IMR-90 (cell line): ENCODE measurements at regions not wholly inside any gene's neighbourhood (a gene's known extent, or its start where the extent isn't known, plus 50 kb on each side); places are given as distances from the start of the nearest gene placed in this dataset.

ENCODE experiments used
- BHLHE40 ChIP-seq: fragments of 150-350 bp; IDR thresholded peaks from 2 replicates; pipeline ENCODE4 v1.6.1; 2016; ENCODE audit warnings: mild to moderate bottlenecking, low read depth, low read length
- CEBPB ChIP-seq: IDR thresholded peaks from 2 replicates; pipeline ENCODE4 v1.6.1; 2012; ENCODE audit warnings: low read depth, low read length, improper control_type of control experiment
- CHD1 ChIP-seq: IDR thresholded peaks from 2 replicates; pipeline ENCODE4 v1.6.1; 2012; ENCODE audit warnings: low read depth, low read length, improper control_type of control experiment
- MAFK ChIP-seq: IDR thresholded peaks from 2 replicates; pipeline ENCODE4 v1.6.1; 2012; ENCODE audit warnings: low read depth, low read length, improper control_type of control experiment
- MXI1 ChIP-seq: IDR thresholded peaks from 2 replicates; pipeline ENCODE4 v1.6.1; 2012; ENCODE audit warnings: low read depth, mild to moderate bottlenecking, low read length, moderate library complexity, borderline replicate concordance
- NFE2L2 ChIP-seq: fragments of 150-350 bp; IDR thresholded peaks from 2 replicates; pipeline ENCODE4 v1.6.1; 2016; ENCODE audit warnings: low read depth, mild to moderate bottlenecking, low read length
- POLR2A ChIP-seq: IDR thresholded peaks from 2 replicates; pipeline ENCODE4 v1.6.1; 2012; ENCODE audit warnings: mild to moderate bottlenecking, low read depth, low read length
- RAD21 ChIP-seq: IDR thresholded peaks from 2 replicates; pipeline ENCODE4 v1.6.1; 2012; ENCODE audit warnings: low read length, improper control_type of control experiment
- RCOR1 ChIP-seq: IDR thresholded peaks from 2 replicates; pipeline ENCODE4 v1.6.1; 2012; ENCODE audit warnings: mild to moderate bottlenecking, low read length, improper control_type of control experiment; ENCODE audit not compliant: insufficient replicate concordance
- SMC3 ChIP-seq: fragments of 150-350 bp; IDR thresholded peaks from 2 replicates; pipeline ENCODE4 v1.6.1; 2016; ENCODE audit warnings: low read depth, mild to moderate bottlenecking, antibody characterized with exemption, low read length, moderate library complexity
- TF ChIP-seq, protein P1 (sequence below): conservative IDR thresholded peaks from 2 replicates; pipeline ENCODE4 v1.5.1; 2012; ENCODE audit warnings: mild to moderate bottlenecking, low read depth, low read length, improper control_type of control experiment
- TF ChIP-seq, protein P2 (sequence below): fragments of 150-350 bp; IDR thresholded peaks from 2 replicates; pipeline ENCODE4 v1.6.1; 2016; ENCODE audit warnings: low read depth, mild to moderate bottlenecking, low read length, moderate library complexity, borderline replicate concordance
- TF ChIP-seq, protein P3 (sequence below): fragments of 150-350 bp; IDR thresholded peaks from 2 replicates; pipeline ENCODE4 v1.6.1; 2017; ENCODE audit warnings: mild to moderate bottlenecking, antibody characterized with exemption, low read length, low read depth

DNA sequence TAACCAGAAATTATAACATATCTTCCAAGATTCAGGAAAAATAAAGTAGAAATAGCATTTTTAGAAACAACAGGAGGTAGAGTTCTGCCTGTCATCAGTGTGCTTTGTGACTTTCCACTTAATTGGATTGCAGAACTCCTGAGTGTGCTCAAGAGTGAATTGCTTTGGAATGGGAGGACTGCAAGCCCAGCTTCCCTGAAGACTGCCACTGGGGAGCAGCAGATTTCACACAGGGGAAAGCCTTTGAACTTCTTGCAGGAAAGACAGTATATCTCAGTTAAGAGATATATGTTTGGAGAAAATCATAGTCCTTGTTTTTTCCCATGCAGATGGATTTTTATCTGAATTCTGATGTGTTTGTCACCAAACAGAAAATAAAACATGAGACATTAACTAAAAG, 124.5 kb downstream of the TMEM168 start:
- TF ChIP-seq POLR2A, result no peak
- TF ChIP-seq, protein P1, sequence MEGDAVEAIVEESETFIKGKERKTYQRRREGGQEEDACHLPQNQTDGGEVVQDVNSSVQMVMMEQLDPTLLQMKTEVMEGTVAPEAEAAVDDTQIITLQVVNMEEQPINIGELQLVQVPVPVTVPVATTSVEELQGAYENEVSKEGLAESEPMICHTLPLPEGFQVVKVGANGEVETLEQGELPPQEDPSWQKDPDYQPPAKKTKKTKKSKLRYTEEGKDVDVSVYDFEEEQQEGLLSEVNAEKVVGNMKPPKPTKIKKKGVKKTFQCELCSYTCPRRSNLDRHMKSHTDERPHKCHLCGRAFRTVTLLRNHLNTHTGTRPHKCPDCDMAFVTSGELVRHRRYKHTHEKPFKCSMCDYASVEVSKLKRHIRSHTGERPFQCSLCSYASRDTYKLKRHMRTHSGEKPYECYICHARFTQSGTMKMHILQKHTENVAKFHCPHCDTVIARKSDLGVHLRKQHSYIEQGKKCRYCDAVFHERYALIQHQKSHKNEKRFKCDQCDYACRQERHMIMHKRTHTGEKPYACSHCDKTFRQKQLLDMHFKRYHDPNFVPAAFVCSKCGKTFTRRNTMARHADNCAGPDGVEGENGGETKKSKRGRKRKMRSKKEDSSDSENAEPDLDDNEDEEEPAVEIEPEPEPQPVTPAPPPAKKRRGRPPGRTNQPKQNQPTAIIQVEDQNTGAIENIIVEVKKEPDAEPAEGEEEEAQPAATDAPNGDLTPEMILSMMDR, result no peak
- TF ChIP-seq SMC3, result no peak
- TF ChIP-seq RCOR1, result no peak
- TF ChIP-seq, protein P2, sequence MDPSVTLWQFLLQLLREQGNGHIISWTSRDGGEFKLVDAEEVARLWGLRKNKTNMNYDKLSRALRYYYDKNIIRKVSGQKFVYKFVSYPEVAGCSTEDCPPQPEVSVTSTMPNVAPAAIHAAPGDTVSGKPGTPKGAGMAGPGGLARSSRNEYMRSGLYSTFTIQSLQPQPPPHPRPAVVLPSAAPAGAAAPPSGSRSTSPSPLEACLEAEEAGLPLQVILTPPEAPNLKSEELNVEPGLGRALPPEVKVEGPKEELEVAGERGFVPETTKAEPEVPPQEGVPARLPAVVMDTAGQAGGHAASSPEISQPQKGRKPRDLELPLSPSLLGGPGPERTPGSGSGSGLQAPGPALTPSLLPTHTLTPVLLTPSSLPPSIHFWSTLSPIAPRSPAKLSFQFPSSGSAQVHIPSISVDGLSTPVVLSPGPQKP, result no peak
- TF ChIP-seq MXI1, result no peak
- no peak for TF ChIP-seq NFE2L2
- no peak for TF ChIP-seq BHLHE40
- TF ChIP-seq CEBPB, result no peak
- no peak for TF ChIP-seq RAD21
- TF ChIP-seq, protein P3, sequence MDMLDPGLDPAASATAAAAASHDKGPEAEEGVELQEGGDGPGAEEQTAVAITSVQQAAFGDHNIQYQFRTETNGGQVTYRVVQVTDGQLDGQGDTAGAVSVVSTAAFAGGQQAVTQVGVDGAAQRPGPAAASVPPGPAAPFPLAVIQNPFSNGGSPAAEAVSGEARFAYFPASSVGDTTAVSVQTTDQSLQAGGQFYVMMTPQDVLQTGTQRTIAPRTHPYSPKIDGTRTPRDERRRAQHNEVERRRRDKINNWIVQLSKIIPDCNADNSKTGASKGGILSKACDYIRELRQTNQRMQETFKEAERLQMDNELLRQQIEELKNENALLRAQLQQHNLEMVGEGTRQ, result no peak
- TF ChIP-seq CHD1, result no peak
- no peak for TF ChIP-seq MAFK
